Endodermal cell (in vitro differentiated cells): ENCODE measurements at regions not wholly inside any gene's neighbourhood (a gene's known extent, or its start where the extent isn't known, plus 50 kb on each side); places are given as distances from the start of the nearest gene placed in this dataset.

Experiments used
- DNase-seq: peaks from one replicate; pipeline ENCODE4 v3.0.0-alpha.2; 2017
- H3K27ac ChIP-seq: 2 replicates; pipeline ENCODE4 v1.5.1; 2013; ENCODE audit warnings: mild to moderate bottlenecking, low read depth, low read length, moderate library complexity
- H3K27me3 ChIP-seq: 2 replicates; pipeline ENCODE4 v1.6.1; 2013; ENCODE audit warnings: mild to moderate bottlenecking, low read length, moderate library complexity; ENCODE audit not compliant: insufficient read depth, control insufficient read depth, poor library complexity, severe bottlenecking
- H3K36me3 ChIP-seq: 2 replicates; pipeline ENCODE4 v1.7.0; 2013; ENCODE audit warnings: mild to moderate bottlenecking, low read length, moderate library complexity; ENCODE audit not compliant: control insufficient read depth, insufficient read depth
- H3K4me1 ChIP-seq: one replicate; pipeline ENCODE4 v1.7.0; 2013; ENCODE audit warnings: low read length; ENCODE audit not compliant: control insufficient read depth, insufficient read depth
- H3K4me3 ChIP-seq: 2 replicates; pipeline ENCODE4 v1.5.1; 2013; ENCODE audit warnings: mild to moderate bottlenecking, low read length, moderate library complexity
- H3K9ac ChIP-seq: 2 replicates; pipeline ENCODE4 v1.6.1; 2013; ENCODE audit warnings: mild to moderate bottlenecking, low read length, moderate library complexity; ENCODE audit not compliant: poor library complexity, severe bottlenecking; ENCODE audit errors: extremely low read depth
- H3K9me3 ChIP-seq: 2 replicates; pipeline ENCODE4 v1.6.1; 2013; ENCODE audit warnings: mild to moderate bottlenecking, low read length, moderate library complexity; ENCODE audit not compliant: control insufficient read depth
- H3K27ac Mint-ChIP-seq: 2 replicates; pipeline ENCODE4 v1.8.0; 2020; ENCODE audit warnings: mixed read lengths
- H3K27me3 Mint-ChIP-seq: 2 replicates; pipeline ENCODE4 v1.8.0; 2021; ENCODE audit warnings: mild to moderate bottlenecking, mixed read lengths; ENCODE audit not compliant: insufficient read depth
- H3K36me3 Mint-ChIP-seq: 2 replicates; pipeline ENCODE4 v1.8.0; 2020; ENCODE audit warnings: low read depth, mixed read lengths
- H3K4me1 Mint-ChIP-seq: 2 replicates; pipeline ENCODE4 v1.8.0; 2020; ENCODE audit warnings: mixed read lengths
- H3K4me3 Mint-ChIP-seq: 2 replicates; pipeline ENCODE4 v1.8.0; 2020; ENCODE audit warnings: mild to moderate bottlenecking, moderate library complexity, mixed read lengths
- H3K9me3 Mint-ChIP-seq: 2 replicates; pipeline ENCODE4 v1.8.0; 2020; ENCODE audit warnings: mild to moderate bottlenecking, mixed read lengths
- CTCF ChIP-seq: fragments of 200-600 bp; sonication (generic); conservative IDR thresholded peaks from 2 replicates; pipeline ENCODE4 v1.5.0; 2021; ENCODE audit warnings: antibody characterized with exemption, mild to moderate bottlenecking
- WGBS, 2 experiments: methylation state at CpG; one replicate each; pipeline versions ENCODE4 v1.1.5 to v1.1.7; 2013; ENCODE audit warnings: missing lambda C conversion rate in 2 of 2, mixed read lengths in 1 of 2; ENCODE audit not compliant: insufficient coverage in 1 of 2, insufficient read length in 1 of 2; 5-methylcytosine and 5-hydroxymethylcytosine counted together

- Histone ChIP-seq H3K27ac (no peak overlapping the region), H3K4me3 (no peak overlapping the region), H3K9ac (no peak overlapping the region), H3K27me3 (no peaks in the 10 kb centered on the region), H3K4me1 (no peaks in the 10 kb centered on the region), H3K36me3 (no peaks in the 10 kb centered on the region), H3K9me3 (no peaks in the 10 kb centered on the region)
- Mint-ChIP-seq H3K27ac (no peak overlapping the region), H3K4me1 (no peaks in the 10 kb centered on the region), H3K27me3 (peaks cover 27% of the 10 kb centered on the region), H3K9me3 (no peaks in the 10 kb centered on the region), H3K4me3 (no peak overlapping the region), H3K36me3 (no peaks in the 10 kb centered on the region)
- WGBS, 2 experiments: 89 to 91% methylated on average over 3 to 4 of the region's 4 CpGs
- TF ChIP-seq CTCF: no peak
- DNase-seq: no peak
These were observed 502.0 kb upstream of the KLF4 start for GRCh38 chr9:107991581-107991980.

DNA sequence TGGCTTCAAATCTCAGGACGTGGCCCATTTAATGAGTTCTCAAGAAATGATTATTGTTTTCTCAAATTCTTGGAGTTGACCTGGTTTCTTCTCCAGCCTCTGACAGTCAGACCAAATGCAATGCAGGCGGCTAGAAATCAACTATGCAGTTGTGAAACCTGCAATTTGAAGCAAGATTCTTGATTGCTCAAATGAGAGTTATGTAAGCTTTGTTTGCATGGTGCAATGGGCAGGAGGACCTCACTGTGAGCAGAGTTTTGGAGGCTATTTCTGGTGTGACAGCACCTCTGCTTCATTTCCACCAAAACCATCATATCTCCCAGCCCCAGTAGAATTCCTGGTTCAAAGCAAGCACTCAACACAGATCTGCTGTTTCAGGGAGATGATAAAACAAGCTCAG is 500.0 kb upstream of the KLF4 start:
- Histone ChIP-seq H3K36me3 (no peaks in the 10 kb centered on the region), H3K4me3 (no peak overlapping the region), H3K9ac (no peak overlapping the region), H3K27ac (no peak overlapping the region), H3K9me3 (no peaks in the 10 kb centered on the region), H3K27me3 (no peaks in the 10 kb centered on the region), H3K4me1 (no peaks in the 10 kb centered on the region)
- whole genome bisulfite sequencing, 2 experiments: 91 to 94% methylated on average over 2 of the region's 2 CpGs
- no peaks in the 10 kb centered on the region for H3K36me3 Mint-ChIP-seq
- no peak for DNase-seq
- H3K27ac Mint-ChIP-seq: no peak overlapping the region
- no peaks in the 10 kb centered on the region for H3K4me1 Mint-ChIP-seq
- peaks cover 31% of the 10 kb centered on the region for H3K27me3 Mint-ChIP-seq
- H3K4me3 Mint-ChIP-seq: no peak overlapping the region
- no peaks in the 10 kb centered on the region for H3K9me3 Mint-ChIP-seq
- TF ChIP-seq CTCF: no peak

DNA sequence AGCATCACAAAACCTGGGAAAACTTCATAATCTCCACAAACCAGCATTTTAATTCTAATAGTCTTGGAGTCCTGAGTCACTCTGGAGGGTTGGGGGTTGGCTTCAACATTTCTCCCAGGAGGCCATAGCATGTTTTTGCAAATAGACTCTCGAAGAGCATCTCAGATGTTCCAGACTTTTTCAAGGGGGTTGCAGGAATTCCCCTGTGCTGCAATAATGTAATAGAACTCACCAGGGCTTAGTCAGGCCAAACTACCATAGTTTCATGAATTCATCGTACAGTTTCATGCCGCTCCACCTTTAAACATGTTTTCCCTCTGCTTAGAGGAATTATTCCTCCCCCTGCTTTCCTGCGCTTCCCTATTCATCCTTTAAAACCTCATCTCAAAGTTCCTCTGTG is 499.5 kb upstream of the KLF4 start:
- 68 to 73% methylated on average over 4 of the region's 4 CpGs for WGBS, 2 experiments
- H3K9me3 ChIP-seq: no peaks in the 10 kb centered on the region
- H3K4me1 ChIP-seq: no peaks in the 10 kb centered on the region
- H3K27ac ChIP-seq: no peak overlapping the region
- DNase-seq: no peak
- H3K9ac ChIP-seq: no peak overlapping the region
- H3K36me3 Mint-ChIP-seq: no peaks in the 10 kb centered on the region
- no peak overlapping the region for H3K4me3 Mint-ChIP-seq
- H3K4me1 Mint-ChIP-seq: no peaks in the 10 kb centered on the region
- no peak overlapping the region for H3K27ac Mint-ChIP-seq
- H3K4me3 ChIP-seq: no peak overlapping the region
- H3K27me3 Mint-ChIP-seq: peaks cover 31% of the 10 kb centered on the region
- no peaks in the 10 kb centered on the region for H3K27me3 ChIP-seq
- no peaks in the 10 kb centered on the region for H3K36me3 ChIP-seq
- no peak for TF ChIP-seq CTCF
- no peaks in the 10 kb centered on the region for H3K9me3 Mint-ChIP-seq
